NCI-H226 (cell line): ENCODE measurements at regions not wholly inside any gene's neighbourhood (a gene's known extent, or its start where the extent isn't known, plus 50 kb on each side); places are given as distances from the start of the nearest gene placed in this dataset.

Experiments used
- DNase-seq: peaks from one replicate; pipeline ENCODE4 v3.0.0-alpha.2; 2015

- no peak for DNase-seq
Measured at GRCh38 chr13:108360139-108360538, 90.6 kb downstream of the TNFSF13B start.

GRCh38 chr13:108361769-108362168, 92.3 kb downstream of the TNFSF13B start:
- no peak for DNase-seq

- no peak for DNase-seq
Measured at GRCh38 chr13:108363666-108364065, 94.1 kb downstream of the TNFSF13B start.

- no peak for DNase-seq
Measured at GRCh38 chr13:108365255-108365654, 95.7 kb downstream of the TNFSF13B start.

- DNase-seq: no peak
Measured at GRCh38 chr13:108368250-108368905, 98.9 kb downstream of the TNFSF13B start.

- DNase-seq: no peak
Measured at GRCh38 chr13:108369412-108369811, 99.9 kb downstream of the TNFSF13B start.

GRCh38 chr13:108375034-108375433, 105.5 kb downstream of the TNFSF13B start:
- DNase-seq: no peak

- no peak for DNase-seq
Measured at GRCh38 chr13:108375772-108376171, 106.3 kb downstream of the TNFSF13B start.

GRCh38 chr13:108376308-108376707, 106.8 kb downstream of the TNFSF13B start:
- DNase-seq: no peak

GRCh38 chr13:108377646-108378206, 108.2 kb downstream of the TNFSF13B start:
- no peak for DNase-seq

- DNase-seq: no peak
Measured at GRCh38 chr13:108383667-108384066, 114.1 kb downstream of the TNFSF13B start.

GRCh38 chr13:108387156-108387555, 117.6 kb downstream of the TNFSF13B start:
- no peak for DNase-seq

GRCh38 chr13:108402850-108403249, 133.3 kb downstream of the TNFSF13B start:
- DNase-seq: no peak

- no peak for DNase-seq
Measured at GRCh38 chr13:108407495-108407894, 138.0 kb downstream of the TNFSF13B start.

GRCh38 chr13:108408672-108409071, 139.2 kb downstream of the TNFSF13B start:
- DNase-seq: no peak

- DNase-seq: no peak
Measured at GRCh38 chr13:108409730-108410129, 140.2 kb downstream of the TNFSF13B start.

- no peak for DNase-seq
Measured at GRCh38 chr13:108419768-108420167, 150.2 kb downstream of the TNFSF13B start.

- DNase-seq: peak; percentile 84
Measured at GRCh38 chr13:108425056-108425455, 155.5 kb downstream of the TNFSF13B start.

GRCh38 chr13:108426893-108427292, 157.4 kb downstream of the TNFSF13B start:
- DNase-seq: peak; percentile 23

- no peak for DNase-seq
Measured at GRCh38 chr13:108427355-108427754, 157.8 kb downstream of the TNFSF13B start.

GRCh38 chr13:108428691-108429090, 159.2 kb downstream of the TNFSF13B start:
- DNase-seq: no peak

GRCh38 chr13:108433976-108434755, 164.6 kb downstream of the TNFSF13B start:
- no peak for DNase-seq

- DNase-seq: no peak
Measured at GRCh38 chr13:108435393-108436149, 166.1 kb downstream of the TNFSF13B start.
